ENCODE measurements at regions not wholly inside any gene's neighbourhood (a gene's known extent, or its start where the extent isn't known, plus 50 kb on each side); places are given as distances from the start of the nearest gene placed in this dataset.

DNA sequence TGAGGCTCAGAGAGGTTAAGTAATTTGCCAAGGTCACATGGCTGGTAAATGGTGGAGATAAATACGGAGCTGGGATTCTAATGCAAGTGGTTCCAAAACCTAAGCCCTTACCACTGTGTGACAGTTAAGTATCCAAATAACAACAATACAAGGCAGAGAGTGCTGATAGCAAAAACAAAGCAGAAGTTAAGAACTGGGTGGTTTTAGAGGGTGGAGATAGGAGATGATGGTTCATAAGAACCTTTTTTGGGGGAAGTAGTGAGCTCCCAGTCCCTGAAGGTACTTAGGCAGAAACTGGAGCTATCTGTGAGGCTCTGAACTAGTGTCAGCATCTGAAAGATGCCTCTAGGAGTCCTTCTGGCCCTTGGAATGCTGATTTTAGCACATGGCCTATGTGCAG, 56.2 kb upstream of the UBE2L5 start:
- TF ChIP-seq, protein P1, sequence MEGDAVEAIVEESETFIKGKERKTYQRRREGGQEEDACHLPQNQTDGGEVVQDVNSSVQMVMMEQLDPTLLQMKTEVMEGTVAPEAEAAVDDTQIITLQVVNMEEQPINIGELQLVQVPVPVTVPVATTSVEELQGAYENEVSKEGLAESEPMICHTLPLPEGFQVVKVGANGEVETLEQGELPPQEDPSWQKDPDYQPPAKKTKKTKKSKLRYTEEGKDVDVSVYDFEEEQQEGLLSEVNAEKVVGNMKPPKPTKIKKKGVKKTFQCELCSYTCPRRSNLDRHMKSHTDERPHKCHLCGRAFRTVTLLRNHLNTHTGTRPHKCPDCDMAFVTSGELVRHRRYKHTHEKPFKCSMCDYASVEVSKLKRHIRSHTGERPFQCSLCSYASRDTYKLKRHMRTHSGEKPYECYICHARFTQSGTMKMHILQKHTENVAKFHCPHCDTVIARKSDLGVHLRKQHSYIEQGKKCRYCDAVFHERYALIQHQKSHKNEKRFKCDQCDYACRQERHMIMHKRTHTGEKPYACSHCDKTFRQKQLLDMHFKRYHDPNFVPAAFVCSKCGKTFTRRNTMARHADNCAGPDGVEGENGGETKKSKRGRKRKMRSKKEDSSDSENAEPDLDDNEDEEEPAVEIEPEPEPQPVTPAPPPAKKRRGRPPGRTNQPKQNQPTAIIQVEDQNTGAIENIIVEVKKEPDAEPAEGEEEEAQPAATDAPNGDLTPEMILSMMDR (IDR thresholded peaks at IDR 0.05): no peak
- TF ChIP-seq POLR2A (IDR thresholded peaks at IDR 0.05) (no peak), EP300 (IDR thresholded peaks at IDR 0.05) (no peak)

Measured in stomach (tissue), 4 donors.